H7 (cell line): ENCODE measurements at regions not wholly inside any gene's neighbourhood (a gene's known extent, or its start where the extent isn't known, plus 50 kb on each side); places are given as distances from the start of the nearest gene placed in this dataset.

Source experiments
- DNase-seq: peaks from one replicate; pipeline ENCODE4 v3.0.0; 2012
- H3K27me3 ChIP-seq: 2 replicates; pipeline ENCODE4 v1.6.0; 2011; ENCODE audit warnings: mild to moderate bottlenecking, low read length; ENCODE audit not compliant: control insufficient read depth, insufficient read depth
- H3K36me3 ChIP-seq: replicated peaks from 2 replicates; pipeline ENCODE4 v1.5.1; 2011; ENCODE audit warnings: low read length; ENCODE audit not compliant: control insufficient read depth, insufficient read depth
- H3K4me3 ChIP-seq: 2 replicates; pipeline ENCODE4 v1.5.1; 2011; ENCODE audit warnings: low read depth, mild to moderate bottlenecking, control low read depth, low read length, moderate library complexity; ENCODE audit not compliant: insufficient read depth

- no peaks in the 10 kb centered on the region for H3K27me3 ChIP-seq
These were observed 60.3 kb upstream of the KRR1 start for GRCh38 chr12:75571656-75572205.

GRCh38 chr12:75571204-75571603 lies 59.8 kb upstream of the KRR1 start:
- H3K27me3 ChIP-seq = no peaks in the 10 kb centered on the region
- no peak for DNase-seq
- no peak overlapping the region for H3K4me3 ChIP-seq
- no peaks in the 10 kb centered on the region for H3K36me3 ChIP-seq

More at GRCh38 chr12:75571656-75572205, 60.3 kb upstream of the KRR1 start:
- no peak overlapping the region for H3K4me3 ChIP-seq
- H3K36me3 ChIP-seq = no peaks in the 10 kb centered on the region
- no peak for DNase-seq

- no peak for DNase-seq
- Histone ChIP-seq H3K4me3 (no peak overlapping the region), H3K36me3 (no peaks in the 10 kb centered on the region), H3K27me3 (no peaks in the 10 kb centered on the region)
These were observed 57.4 kb upstream of the KRR1 start for GRCh38 chr12:75568801-75569200.

DNA sequence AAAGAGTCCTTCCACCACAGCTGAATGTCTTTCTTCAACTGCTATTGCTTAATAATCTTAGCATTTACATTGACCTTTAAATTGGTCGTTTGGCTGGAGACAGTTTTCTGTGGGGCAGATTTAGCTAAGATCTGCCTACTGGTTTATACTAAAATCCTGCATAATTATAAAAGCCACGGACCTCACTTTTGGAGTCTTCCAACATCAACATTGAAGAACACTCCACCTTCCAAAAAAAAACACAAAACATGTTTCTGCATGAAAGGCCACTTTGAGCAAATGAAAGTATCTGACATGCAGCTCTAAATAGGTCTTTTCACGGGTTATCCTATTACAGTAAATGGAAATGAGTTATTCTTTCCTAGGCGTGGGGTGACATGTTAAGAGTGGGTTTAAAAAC lies 57.0 kb upstream of the KRR1 start:
- no peaks in the 10 kb centered on the region for H3K36me3 ChIP-seq
- H3K27me3 ChIP-seq = no peaks in the 10 kb centered on the region
- H3K4me3 ChIP-seq = no peak overlapping the region
- DNase-seq = no peak

GRCh38 chr12:75565795-75566194 lies 54.4 kb upstream of the KRR1 start:
- H3K27me3 ChIP-seq = no peaks in the 10 kb centered on the region
- no peak overlapping the region for H3K4me3 ChIP-seq
- no peak for DNase-seq

GRCh38 chr12:75564852-75565251 lies 53.4 kb upstream of the KRR1 start:
- Histone ChIP-seq H3K4me3 (no peak overlapping the region), H3K36me3 (no peaks in the 10 kb centered on the region), H3K27me3 (no peaks in the 10 kb centered on the region)
- no peak for DNase-seq

More at GRCh38 chr12:75565795-75566194, 54.4 kb upstream of the KRR1 start:
- no peaks in the 10 kb centered on the region for H3K36me3 ChIP-seq

GRCh38 chr12:75564398-75564797 lies 53.0 kb upstream of the KRR1 start:
- H3K27me3 ChIP-seq = no peaks in the 10 kb centered on the region
- H3K36me3 ChIP-seq = no peaks in the 10 kb centered on the region
- DNase-seq = no peak
- H3K4me3 ChIP-seq = no peak overlapping the region

DNA sequence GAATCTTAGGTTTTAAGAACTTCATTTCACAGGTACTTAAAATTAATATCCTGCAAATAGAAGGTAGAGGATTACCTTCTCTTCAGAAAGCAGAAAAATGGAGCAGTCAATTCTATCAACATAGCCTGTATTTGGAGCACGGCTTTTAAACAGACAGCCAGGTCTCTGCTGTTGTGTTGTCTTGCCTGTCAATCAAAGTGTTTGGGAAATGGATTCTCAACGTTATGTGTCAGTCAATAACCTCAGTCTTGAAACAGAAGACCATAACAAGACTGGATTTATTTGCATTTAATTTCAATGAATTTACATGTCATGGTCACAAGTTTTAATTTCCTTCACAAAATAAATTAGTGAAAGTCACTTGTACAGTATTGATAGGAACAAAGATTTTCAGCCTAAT lies 51.9 kb upstream of the KRR1 start:
- no peak for DNase-seq
- no peak overlapping the region for H3K4me3 ChIP-seq
- H3K27me3 ChIP-seq = no peaks in the 10 kb centered on the region
- H3K36me3 ChIP-seq = no peaks in the 10 kb centered on the region

GRCh38 chr12:75561921-75562320 lies 50.5 kb upstream of the KRR1 start:
- Histone ChIP-seq H3K27me3 (no peaks in the 10 kb centered on the region), H3K4me3 (no peak overlapping the region), H3K36me3 (no peaks in the 10 kb centered on the region)
- no peak for DNase-seq
